Upper lobe of right lung (tissue), 1 donor: ENCODE measurements at regions not wholly inside any gene's neighbourhood (a gene's known extent, or its start where the extent isn't known, plus 50 kb on each side); places are given as distances from the start of the nearest gene placed in this dataset.
A peak's percentile ranks its signal among the peaks of the same experiment; 100 is the strongest.

ENCODE experiments used
- ATAC-seq: fragments of 200-7000 bp; cut with Tn5 transposase; one replicate; pipeline ENCODE4 v1.9.1; 2020; ENCODE audit warnings: mild to moderate bottlenecking, moderate library complexity
- DNase-seq: peaks from one replicate; pipeline ENCODE4 v3.0.0-alpha.2; 2020
- H3K27ac ChIP-seq: fragments of 200-600 bp; one replicate; pipeline ENCODE4 v1.8.0; 2022
- H3K27me3 ChIP-seq: fragments of 200-600 bp; one replicate; pipeline ENCODE4 v1.8.0; 2022; ENCODE audit warnings: mild to moderate bottlenecking
- H3K36me3 ChIP-seq: fragments of 200-600 bp; one replicate; pipeline ENCODE4 v1.8.0; 2022
- H3K4me1 ChIP-seq: fragments of 200-600 bp; one replicate; pipeline ENCODE4 v1.8.0; 2022
- H3K4me3 ChIP-seq: fragments of 200-600 bp; one replicate; pipeline ENCODE4 v1.8.0; 2022; ENCODE audit warnings: mild to moderate bottlenecking
- H3K9me3 ChIP-seq: fragments of 200-600 bp; one replicate; pipeline ENCODE4 v1.8.0; 2022
- CTCF ChIP-seq: fragments of 200-600 bp; IDR thresholded peaks from one replicate; pipeline ENCODE4 v1.8.0; 2022; ENCODE audit warnings: antibody characterized with exemption
- intact Hi-C: fragments of 100-400 bp; cut with DNase I; formaldehyde crosslinking; loops from one replicate; pipeline ENCODE4 v1.11.0; 2022
- donor health status: DM: no; HTN: yes; CAD: no; lungs with severe emphysema.

- TF ChIP-seq CTCF = no peak
- Histone ChIP-seq H3K27ac (no peak overlapping the region), H3K27me3 (no peaks in the 10 kb centered on the region), H3K9me3 (no peaks in the 10 kb centered on the region), H3K4me3 (no peak overlapping the region), H3K4me1 (no peaks in the 10 kb centered on the region), H3K36me3 (no peaks in the 10 kb centered on the region)
- no peak for ATAC-seq
- intact Hi-C loops = no loop called here
- DNase-seq = no peak
Observed at GRCh38 chr2:33764551-33764950, 165.5 kb upstream of the FAM98A start.

- H3K4me3 ChIP-seq = no peak overlapping the region
- no peaks in the 10 kb centered on the region for H3K36me3 ChIP-seq
- ATAC-seq (peak; percentile 35), DNase-seq (no peak)
- TF ChIP-seq CTCF = no peak
- intact Hi-C loops = no loop called here
- H3K4me1 ChIP-seq = no peaks in the 10 kb centered on the region
- H3K27me3 ChIP-seq = no peaks in the 10 kb centered on the region
- H3K27ac ChIP-seq = no peak overlapping the region
- H3K9me3 ChIP-seq = no peaks in the 10 kb centered on the region
Observed at GRCh38 chr2:33763671-33764310, 164.7 kb upstream of the FAM98A start.

GRCh38 chr2:33762636-33763035 lies 163.5 kb upstream of the FAM98A start:
- Histone ChIP-seq H3K9me3 (no peaks in the 10 kb centered on the region), H3K36me3 (no peaks in the 10 kb centered on the region), H3K27me3 (no peaks in the 10 kb centered on the region), H3K4me1 (no peaks in the 10 kb centered on the region), H3K4me3 (no peak overlapping the region), H3K27ac (no peak overlapping the region)
- DNase-seq (no peak), ATAC-seq (no peak)
- TF ChIP-seq CTCF = no peak
- intact Hi-C loops = no loop called here

- intact Hi-C loops = no loop called here
- DNase-seq (no peak), ATAC-seq (no peak)
- Histone ChIP-seq H3K36me3 (no peaks in the 10 kb centered on the region), H3K27me3 (no peaks in the 10 kb centered on the region), H3K4me1 (no peaks in the 10 kb centered on the region), H3K9me3 (no peaks in the 10 kb centered on the region), H3K4me3 (no peak overlapping the region), H3K27ac (no peak overlapping the region)
- TF ChIP-seq CTCF = no peak
Observed at GRCh38 chr2:33746208-33746800, 147.2 kb upstream of the FAM98A start.

GRCh38 chr2:33735096-33735495 lies 136.0 kb upstream of the FAM98A start:
- no peaks in the 10 kb centered on the region for H3K9me3 ChIP-seq
- no peaks in the 10 kb centered on the region for H3K27me3 ChIP-seq
- no peak for TF ChIP-seq CTCF
- no peaks in the 10 kb centered on the region for H3K36me3 ChIP-seq
- no peaks in the 10 kb centered on the region for H3K4me1 ChIP-seq
- no peak overlapping the region for H3K4me3 ChIP-seq
- DNase-seq (no peak), ATAC-seq (no peak)
- intact Hi-C loops = no loop called here
- H3K27ac ChIP-seq = no peak overlapping the region
